ENCODE measurements at regions not wholly inside any gene's neighbourhood (a gene's known extent, or its start where the extent isn't known, plus 50 kb on each side); places are given as distances from the start of the nearest gene placed in this dataset.

- no peak for DNase-seq (ENCODE audit: low read depth)
These were observed 299.8 kb upstream of the CCDC54 start for GRCh38 chr3:107077391-107077790.

DNA sequence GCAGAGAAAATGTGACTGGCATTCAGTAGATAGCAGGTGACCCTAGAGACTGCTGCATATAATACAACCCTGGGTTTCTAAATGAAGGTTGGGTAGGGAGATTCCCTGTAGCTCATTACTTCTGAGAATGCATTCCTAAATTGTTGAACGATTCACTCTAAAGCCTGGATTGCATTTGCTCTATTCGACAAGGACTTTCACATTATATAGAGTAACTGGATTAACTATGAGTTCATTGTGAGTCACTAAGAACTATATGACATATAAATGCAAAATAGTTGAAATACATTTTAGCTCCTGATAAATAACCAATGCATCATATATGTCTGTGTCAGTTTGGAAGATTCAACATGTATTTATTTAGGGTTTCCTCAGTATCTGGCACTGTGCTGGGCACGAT is 294.7 kb upstream of the CCDC54 start:
- DNase-seq (ENCODE audit: low read depth), result no peak

DNA sequence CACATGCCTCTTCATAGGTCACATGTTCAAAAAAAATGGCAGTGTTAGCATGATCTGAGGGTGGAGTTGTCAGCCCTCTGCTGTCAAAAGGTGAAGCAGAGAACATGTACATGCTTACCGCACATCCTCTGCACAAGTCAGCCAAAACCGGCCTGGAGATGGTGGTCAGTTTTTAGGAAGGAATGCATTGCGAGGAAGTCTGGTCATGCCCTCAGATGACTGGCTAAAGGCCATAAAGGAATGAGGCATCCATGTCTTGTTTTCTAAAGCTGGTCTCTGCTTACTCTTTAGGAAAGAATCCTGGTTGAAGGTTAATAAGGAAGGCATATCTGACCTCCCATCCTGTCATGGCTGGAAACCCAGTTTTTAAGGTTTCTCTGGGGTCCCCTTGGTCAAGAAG is 292.0 kb upstream of the CCDC54 start:
- DNase-seq (ENCODE audit: low read depth), result no peak

GRCh38 chr3:107092121-107092520 is 285.1 kb upstream of the CCDC54 start:
- no peak for DNase-seq (ENCODE audit: low read depth)

DNA sequence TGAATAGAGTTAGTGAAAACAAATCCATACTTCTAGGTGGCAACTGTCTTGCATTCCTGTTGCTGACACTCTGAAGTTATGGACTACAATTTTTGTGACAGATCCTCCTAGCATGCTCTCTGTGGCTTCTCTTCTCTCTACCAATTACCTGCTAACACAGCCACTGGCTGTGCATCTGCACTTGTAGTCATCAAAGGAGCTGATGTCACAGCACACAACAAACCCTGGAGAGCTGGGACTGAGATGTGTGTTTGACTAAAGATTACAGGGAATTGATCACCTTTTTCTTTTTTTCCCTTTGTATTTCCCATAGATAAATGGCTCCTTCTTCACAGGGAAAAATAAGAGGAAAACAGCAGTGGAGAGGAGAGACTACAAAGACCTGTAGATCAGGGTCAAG is 278.4 kb upstream of the CCDC54 start:
- DNase-seq (ENCODE audit: low read depth), result no peak

- no peak for DNase-seq (ENCODE audit: low read depth)
These were observed 277.1 kb upstream of the CCDC54 start for GRCh38 chr3:107100137-107100536.

DNA sequence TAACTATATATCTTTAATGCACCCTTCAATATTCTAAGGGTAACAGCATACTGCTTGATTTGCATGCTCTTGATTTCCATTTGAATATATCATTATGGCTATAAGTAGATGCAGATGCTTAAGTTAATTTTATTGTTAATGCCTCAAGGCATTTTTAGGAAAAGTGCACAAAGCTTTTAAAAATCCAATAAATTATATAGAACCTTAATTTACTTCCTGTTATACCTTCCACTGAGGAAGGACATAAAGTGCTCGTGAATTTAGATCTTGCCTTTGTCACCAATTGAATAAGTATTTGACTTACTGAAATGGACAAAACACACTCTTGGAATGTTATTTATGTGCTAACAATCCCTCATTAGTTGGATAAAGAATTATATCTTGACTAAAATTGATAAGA is 276.7 kb upstream of the CCDC54 start:
- DNase-seq (ENCODE audit: low read depth), result no peak

GRCh38 chr3:107103786-107104185 is 273.5 kb upstream of the CCDC54 start:
- DNase-seq (ENCODE audit: low read depth), result no peak

DNA sequence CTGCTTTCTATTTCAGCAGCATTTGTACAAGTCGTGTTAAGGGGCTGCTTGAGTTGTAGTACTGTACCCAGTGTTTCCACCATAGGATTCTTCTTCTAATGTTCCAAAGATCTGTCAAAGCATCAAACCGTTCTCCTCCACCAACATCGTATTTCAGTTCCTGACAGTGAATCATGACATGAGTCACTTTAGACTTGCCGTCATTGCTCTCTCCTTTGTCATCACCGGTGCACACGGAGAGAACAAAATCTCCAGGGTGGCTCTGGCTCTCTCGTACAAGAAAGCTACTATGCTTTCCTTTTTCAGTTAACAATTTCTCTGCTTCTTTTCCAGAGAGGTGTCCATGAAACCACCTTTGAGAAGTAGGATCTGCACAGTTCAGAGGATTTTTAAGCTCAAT is 270.9 kb upstream of the CCDC54 start:
- DNase-seq (ENCODE audit: low read depth), result no peak

DNA sequence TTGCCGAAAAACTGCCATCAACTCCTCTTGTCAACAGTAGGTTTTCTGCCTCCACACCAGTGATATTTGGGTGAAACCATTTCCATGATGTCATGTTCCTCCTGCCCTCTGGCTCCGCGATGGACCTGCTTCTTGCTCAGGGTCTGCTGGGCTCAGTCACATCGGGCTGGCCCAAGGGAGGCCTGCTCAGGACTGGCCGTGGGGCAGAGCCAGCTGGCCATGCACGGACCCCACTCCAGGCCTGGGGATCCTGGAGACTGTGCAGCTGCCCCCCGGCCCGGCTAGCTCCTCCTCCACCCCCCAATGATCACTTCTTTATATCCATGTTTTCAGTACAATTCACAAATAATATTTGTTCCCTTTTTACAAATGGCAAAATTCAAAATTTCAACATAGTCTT is 270.3 kb upstream of the CCDC54 start:
- no peak for DNase-seq (ENCODE audit: low read depth)

DNA sequence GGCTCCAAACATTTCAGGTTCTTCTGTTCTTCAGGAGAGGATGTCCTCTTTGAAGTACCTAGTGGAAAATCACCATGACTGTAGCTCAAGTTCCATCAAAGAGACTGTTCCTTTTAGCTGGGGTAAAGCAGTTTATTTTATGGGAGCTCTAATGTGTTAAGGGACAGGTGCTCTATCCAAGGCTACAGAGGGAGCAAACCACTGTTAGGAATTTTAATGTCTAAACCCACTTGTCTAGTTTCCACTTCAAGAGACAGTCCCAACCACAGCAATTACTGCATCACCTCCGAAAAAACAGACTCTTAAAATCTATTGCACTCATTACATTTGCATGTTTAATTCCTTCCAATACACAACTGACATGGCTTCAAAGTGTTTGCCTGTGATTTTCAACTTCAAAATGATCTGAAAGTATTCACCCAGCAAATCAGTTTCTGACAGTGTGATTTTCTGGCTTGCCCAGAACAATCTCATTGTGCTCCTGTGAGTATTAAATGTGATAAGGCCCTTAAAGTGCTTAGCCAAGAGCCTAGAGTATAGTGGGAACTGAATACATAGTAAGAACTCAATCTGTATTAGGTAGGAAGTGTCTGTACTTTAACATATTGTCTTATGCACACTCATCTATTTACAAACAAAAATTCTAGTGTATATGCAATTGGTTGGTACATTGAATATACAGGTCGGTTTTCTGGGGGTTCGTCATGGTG is 266.5 kb upstream of the CCDC54 start:
- DNase-seq (ENCODE audit: low read depth), result no peak

- no peak for DNase-seq (ENCODE audit: low read depth)
These were observed 265.4 kb upstream of the CCDC54 start for GRCh38 chr3:107111872-107112271.

- no peak for DNase-seq (ENCODE audit: low read depth)
These were observed 264.9 kb upstream of the CCDC54 start for GRCh38 chr3:107112356-107112755.

GRCh38 chr3:107116251-107116650 is 261.0 kb upstream of the CCDC54 start:
- no peak for DNase-seq (ENCODE audit: low read depth)

GRCh38 chr3:107117156-107117555 is 260.1 kb upstream of the CCDC54 start:
- no peak for DNase-seq (ENCODE audit: low read depth)

- DNase-seq (ENCODE audit: low read depth), result no peak
These were observed 259.2 kb upstream of the CCDC54 start for GRCh38 chr3:107117922-107118536.

GRCh38 chr3:107124885-107125284 is 252.4 kb upstream of the CCDC54 start:
- DNase-seq (ENCODE audit: low read depth), result no peak

- no peak for DNase-seq (ENCODE audit: low read depth)
These were observed 248.3 kb upstream of the CCDC54 start for GRCh38 chr3:107128946-107129345.

GRCh38 chr3:107130089-107130700 is 247.0 kb upstream of the CCDC54 start:
- no peak for DNase-seq (ENCODE audit: low read depth)

DNA sequence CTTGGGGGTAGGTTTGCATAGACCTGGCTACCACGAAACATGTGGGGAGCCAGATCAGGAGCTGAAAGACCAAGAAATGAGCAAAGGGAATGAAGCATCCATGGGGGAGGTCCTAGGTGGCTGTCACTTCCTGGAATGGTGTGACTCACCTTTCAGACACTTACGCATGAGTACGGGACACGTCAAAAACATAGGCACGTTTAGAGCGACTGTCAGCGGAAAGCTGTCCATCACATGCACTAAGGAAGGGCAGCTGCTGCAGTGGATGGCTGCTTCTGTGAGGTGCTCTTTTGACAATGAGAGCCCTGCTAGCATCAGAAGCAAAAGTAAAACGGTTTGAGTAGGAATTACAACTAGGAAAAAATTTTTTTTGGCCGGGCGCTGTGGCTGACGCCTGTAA is 244.6 kb upstream of the CCDC54 start:
- DNase-seq (ENCODE audit: low read depth), result no peak

- DNase-seq (ENCODE audit: low read depth), result no peak
These were observed 243.3 kb upstream of the CCDC54 start for GRCh38 chr3:107133891-107134290.

- no peak for DNase-seq (ENCODE audit: low read depth)
These were observed 235.1 kb upstream of the CCDC54 start for GRCh38 chr3:107142171-107142570.

DNA sequence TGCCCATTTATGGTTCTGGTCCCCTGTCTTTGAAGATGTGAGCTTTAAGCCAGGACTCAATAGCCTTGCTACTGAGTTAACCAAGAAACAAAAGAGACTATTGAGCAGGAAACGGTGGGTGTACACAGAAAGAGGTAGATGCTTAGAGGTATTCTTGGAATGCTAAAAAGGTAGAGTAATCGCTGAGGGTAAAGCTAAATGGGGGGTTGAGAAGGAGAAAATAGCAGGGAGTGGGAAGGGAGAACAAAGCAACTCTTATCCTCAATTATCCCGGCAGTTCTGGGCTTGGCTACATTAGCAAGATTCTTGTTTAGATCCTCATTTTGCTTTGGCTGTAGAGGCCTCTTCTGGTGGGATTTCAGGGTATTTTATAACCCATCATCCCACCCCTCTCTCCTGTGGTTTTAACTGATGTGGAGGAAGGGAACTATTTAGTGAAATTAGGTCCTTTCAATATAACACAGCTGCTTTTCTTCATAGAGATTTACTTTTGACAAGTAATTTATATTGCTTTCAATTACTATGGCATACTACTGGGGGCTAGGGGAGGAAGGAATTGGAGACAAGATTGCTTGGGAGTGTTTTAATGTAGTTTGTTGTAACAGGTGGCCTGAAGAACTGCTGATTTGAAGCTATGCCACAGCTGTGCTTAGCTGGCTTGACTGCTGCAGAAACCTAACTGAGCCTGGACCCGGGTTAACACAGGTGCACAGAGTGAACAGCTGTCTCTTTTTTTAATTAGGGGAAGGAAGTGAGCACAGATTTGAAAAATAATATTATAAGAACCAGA is 234.3 kb upstream of the CCDC54 start:
- no peak for DNase-seq (ENCODE audit: low read depth)

All from T-helper 22 cell (primary cell).